DND-41 (cell line): ENCODE measurements at regions not wholly inside any gene's neighbourhood (a gene's known extent, or its start where the extent isn't known, plus 50 kb on each side); places are given as distances from the start of the nearest gene placed in this dataset.

ENCODE experiments used
- EZH2 ChIP-seq: IDR thresholded peaks from 3 replicates; pipeline ENCODE4 v1.6.1; 2012; ENCODE audit warnings: borderline replicate concordance, low read depth, mild to moderate bottlenecking, moderate library complexity, low read length, inconsistent platforms; ENCODE audit not compliant: severe bottlenecking
- TF ChIP-seq, protein P1 (sequence below): IDR thresholded peaks from 2 replicates; pipeline ENCODE4 v1.5.1; 2012; ENCODE audit warnings: borderline replicate concordance, low read length, moderate library complexity, mild to moderate bottlenecking; ENCODE audit not compliant: poor library complexity, severe bottlenecking; ENCODE audit errors: extremely low read depth

DNA sequence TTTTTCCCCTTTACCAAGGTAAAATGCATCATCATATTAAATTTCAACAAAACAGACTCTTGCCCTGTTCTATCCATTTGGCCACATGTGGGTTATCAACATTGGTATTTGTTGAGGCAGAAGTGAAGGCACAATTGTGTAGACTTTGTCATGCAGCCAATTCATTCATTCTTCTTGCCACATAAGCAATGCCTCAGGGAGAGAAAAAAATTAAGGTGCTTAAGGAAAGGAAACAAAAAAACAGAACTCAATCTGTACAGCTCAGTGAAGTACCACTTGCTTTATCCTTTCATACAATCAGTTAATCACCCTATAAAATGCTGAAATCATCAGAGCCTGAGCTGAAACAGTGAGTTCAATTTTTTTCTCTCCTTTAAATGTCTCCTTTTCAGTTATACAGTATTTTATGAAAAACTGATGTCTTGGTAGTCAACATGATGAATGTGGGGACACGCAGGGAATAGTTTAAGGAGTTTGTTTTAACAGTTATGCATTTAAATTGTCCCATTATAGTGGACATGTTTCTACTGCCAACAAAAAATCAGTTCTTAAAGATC is 588.9 kb downstream of the MFSD1 start:
- TF ChIP-seq, protein P1, sequence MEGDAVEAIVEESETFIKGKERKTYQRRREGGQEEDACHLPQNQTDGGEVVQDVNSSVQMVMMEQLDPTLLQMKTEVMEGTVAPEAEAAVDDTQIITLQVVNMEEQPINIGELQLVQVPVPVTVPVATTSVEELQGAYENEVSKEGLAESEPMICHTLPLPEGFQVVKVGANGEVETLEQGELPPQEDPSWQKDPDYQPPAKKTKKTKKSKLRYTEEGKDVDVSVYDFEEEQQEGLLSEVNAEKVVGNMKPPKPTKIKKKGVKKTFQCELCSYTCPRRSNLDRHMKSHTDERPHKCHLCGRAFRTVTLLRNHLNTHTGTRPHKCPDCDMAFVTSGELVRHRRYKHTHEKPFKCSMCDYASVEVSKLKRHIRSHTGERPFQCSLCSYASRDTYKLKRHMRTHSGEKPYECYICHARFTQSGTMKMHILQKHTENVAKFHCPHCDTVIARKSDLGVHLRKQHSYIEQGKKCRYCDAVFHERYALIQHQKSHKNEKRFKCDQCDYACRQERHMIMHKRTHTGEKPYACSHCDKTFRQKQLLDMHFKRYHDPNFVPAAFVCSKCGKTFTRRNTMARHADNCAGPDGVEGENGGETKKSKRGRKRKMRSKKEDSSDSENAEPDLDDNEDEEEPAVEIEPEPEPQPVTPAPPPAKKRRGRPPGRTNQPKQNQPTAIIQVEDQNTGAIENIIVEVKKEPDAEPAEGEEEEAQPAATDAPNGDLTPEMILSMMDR = no peak
- TF ChIP-seq EZH2 = no peak
